ENCODE measurements at regions not wholly inside any gene's neighbourhood (a gene's known extent, or its start where the extent isn't known, plus 50 kb on each side); places are given as distances from the start of the nearest gene placed in this dataset.

DNA sequence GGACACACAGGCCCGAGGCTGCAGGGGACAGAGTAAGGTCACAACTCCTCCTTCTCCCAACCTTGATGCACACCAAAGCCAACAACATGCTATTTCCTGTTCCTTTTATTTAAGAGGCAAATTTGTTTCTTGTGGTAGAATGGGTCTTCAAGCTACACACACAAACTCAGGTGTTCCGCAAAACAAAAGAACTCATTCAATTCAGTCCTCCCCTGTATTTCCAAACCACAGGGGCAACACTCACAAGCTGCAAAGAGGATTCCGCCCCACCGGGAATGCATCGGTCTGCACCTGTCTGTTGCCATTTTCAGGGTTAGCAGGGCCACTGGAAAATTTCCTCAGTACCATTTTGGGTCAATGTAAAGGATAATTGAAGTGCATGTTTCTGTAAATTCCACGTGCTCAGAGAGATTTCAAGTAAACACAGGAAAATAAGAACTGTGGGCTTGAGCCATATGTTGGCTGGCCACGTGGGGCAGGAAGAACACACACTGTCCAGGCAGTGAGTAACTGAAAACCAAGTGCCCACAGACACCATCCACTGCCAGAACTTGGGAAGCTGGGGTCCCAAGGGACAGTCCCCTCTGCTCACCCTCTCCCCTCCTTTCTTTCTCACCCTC lies 145.2 kb upstream of the ERG start:
- DNase-seq (no peak), ATAC-seq (no peak)
- intact Hi-C loops (cut with DNase I) = no loop called here
- no peaks in the 10 kb centered on the region for H3K4me1 ChIP-seq
- H3K4me3 ChIP-seq = no peak overlapping the region
- H3K9me3 ChIP-seq = no peaks in the 10 kb centered on the region
- TF ChIP-seq, protein P1, sequence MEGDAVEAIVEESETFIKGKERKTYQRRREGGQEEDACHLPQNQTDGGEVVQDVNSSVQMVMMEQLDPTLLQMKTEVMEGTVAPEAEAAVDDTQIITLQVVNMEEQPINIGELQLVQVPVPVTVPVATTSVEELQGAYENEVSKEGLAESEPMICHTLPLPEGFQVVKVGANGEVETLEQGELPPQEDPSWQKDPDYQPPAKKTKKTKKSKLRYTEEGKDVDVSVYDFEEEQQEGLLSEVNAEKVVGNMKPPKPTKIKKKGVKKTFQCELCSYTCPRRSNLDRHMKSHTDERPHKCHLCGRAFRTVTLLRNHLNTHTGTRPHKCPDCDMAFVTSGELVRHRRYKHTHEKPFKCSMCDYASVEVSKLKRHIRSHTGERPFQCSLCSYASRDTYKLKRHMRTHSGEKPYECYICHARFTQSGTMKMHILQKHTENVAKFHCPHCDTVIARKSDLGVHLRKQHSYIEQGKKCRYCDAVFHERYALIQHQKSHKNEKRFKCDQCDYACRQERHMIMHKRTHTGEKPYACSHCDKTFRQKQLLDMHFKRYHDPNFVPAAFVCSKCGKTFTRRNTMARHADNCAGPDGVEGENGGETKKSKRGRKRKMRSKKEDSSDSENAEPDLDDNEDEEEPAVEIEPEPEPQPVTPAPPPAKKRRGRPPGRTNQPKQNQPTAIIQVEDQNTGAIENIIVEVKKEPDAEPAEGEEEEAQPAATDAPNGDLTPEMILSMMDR (IDR thresholded peaks at IDR 0.05) = no peak
- no peaks in the 10 kb centered on the region for H3K36me3 ChIP-seq (ENCODE audit: insufficient read depth in 1 of 2, low read depth in 1 of 2)
- H3K27me3 ChIP-seq (ENCODE audit: insufficient read depth in 3 of 3, low read length in 2 of 3) = peaks cover 0 to 6% (median under 1%) of the 10 kb centered on the region in 3 donors
- 59 to 64% (median 64%) methylated on average over 7 of the region's 7 CpGs for WGBS, 3 donors
- no peak overlapping the region for H3K27ac ChIP-seq

DNA sequence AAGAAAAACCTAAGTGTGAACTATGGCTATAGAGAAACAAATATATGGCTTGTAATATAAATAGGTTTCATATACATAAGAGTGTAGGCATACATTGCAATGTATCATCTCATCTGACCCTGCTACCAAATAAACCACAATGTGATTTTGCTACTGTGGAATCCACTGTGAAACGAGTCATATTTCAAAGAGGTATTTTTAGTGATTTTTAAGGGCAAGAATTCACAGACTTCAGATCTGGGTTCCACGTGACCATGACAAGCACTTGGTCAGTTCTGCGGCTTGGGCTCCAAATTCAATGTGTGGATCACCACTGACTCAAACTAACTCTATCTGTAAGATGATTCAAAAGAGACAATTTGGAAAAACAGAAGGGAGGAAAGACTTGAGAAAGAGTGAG lies 147.0 kb upstream of the ERG start:
- H3K4me3 ChIP-seq = no peak overlapping the region
- no peaks in the 10 kb centered on the region for H3K4me1 ChIP-seq
- TF ChIP-seq, protein P1 (IDR thresholded peaks at IDR 0.05) = no peak
- no peak for DNase-seq
- ATAC-seq = no peak
- H3K9me3 ChIP-seq = no peaks in the 10 kb centered on the region
- H3K27ac ChIP-seq = no peak overlapping the region
- intact Hi-C loops (cut with DNase I) = no loop called here
- peaks cover 0 to 15% (median 2%) of the 10 kb centered on the region in 3 donors for H3K27me3 ChIP-seq (ENCODE audit: insufficient read depth in 3 of 3, low read length in 2 of 3)
- WGBS, 3 donors = 49 to 54% (median 52%) methylated on average over 3 of the region's 3 CpGs
- no peaks in the 10 kb centered on the region for H3K36me3 ChIP-seq (ENCODE audit: insufficient read depth in 1 of 2, low read depth in 1 of 2)

- DNase-seq = no peak
- Histone ChIP-seq H3K36me3 (ENCODE audit: insufficient read depth in 1 of 2, low read depth in 1 of 2) (no peaks in the 10 kb centered on the region), H3K27me3 (ENCODE audit: insufficient read depth in 3 of 3, low read length in 2 of 3) (peaks cover 0 to 17% (median 2%) of the 10 kb centered on the region in 3 donors), H3K9me3 (no peaks in the 10 kb centered on the region), H3K4me3 (no peak overlapping the region), H3K27ac (no peak overlapping the region), H3K4me1 (no peaks in the 10 kb centered on the region)
- 83 to 84% (median 83%) methylated on average over 5 of the region's 5 CpGs for WGBS, 3 donors
- intact Hi-C loops (cut with DNase I) = no loop called here
- TF ChIP-seq, protein P1 (IDR thresholded peaks at IDR 0.05) = no peak
- no peak for ATAC-seq
Measured at GRCh38 chr21:38646213-38646837, 148.0 kb upstream of the ERG start.

- Histone ChIP-seq H3K27ac (no peak overlapping the region), H3K36me3 (ENCODE audit: insufficient read depth in 1 of 2, low read depth in 1 of 2) (no peaks in the 10 kb centered on the region), H3K27me3 (ENCODE audit: insufficient read depth in 3 of 3, low read length in 2 of 3) (peaks cover 0 to 13% (median 4%) of the 10 kb centered on the region in 3 donors), H3K9me3 (no peaks in the 10 kb centered on the region), H3K4me3 (no peak overlapping the region), H3K4me1 (no peaks in the 10 kb centered on the region)
- 81 to 84% (median 82%) methylated on average over 15 of the region's 15 CpGs for WGBS, 3 donors
- intact Hi-C loops (cut with DNase I) = no loop called here
- TF ChIP-seq, protein P1 (IDR thresholded peaks at IDR 0.05) = no peak
- ATAC-seq (no peak), DNase-seq (no peak)
Measured at GRCh38 chr21:38649120-38649519, 150.8 kb upstream of the ERG start.
